H9 (cell line): ENCODE measurements at regions not wholly inside any gene's neighbourhood (a gene's known extent, or its start where the extent isn't known, plus 50 kb on each side); places are given as distances from the start of the nearest gene placed in this dataset.

Experiments
- DNase-seq: peaks from one replicate; pipeline ENCODE4 v3.0.0-alpha.2; 2017
- H2AFZ ChIP-seq: one replicate; pipeline ENCODE4 v1.6.1; 2013; ENCODE audit warnings: mild to moderate bottlenecking, low read length, control low read depth, moderate library complexity
- H2AK5ac ChIP-seq: 2 replicates; pipeline ENCODE4 v1.6.1; 2013; ENCODE audit warnings: low read length, control low read depth, mixed read lengths; ENCODE audit not compliant: insufficient read length
- H2BK120ac ChIP-seq: one replicate; pipeline ENCODE4 v1.6.1; 2013; ENCODE audit warnings: low read depth, mild to moderate bottlenecking, low read length, control low read depth, inconsistent platforms; ENCODE audit not compliant: poor library complexity, severe bottlenecking
- H2BK12ac ChIP-seq: 2 replicates; pipeline ENCODE4 v1.6.1; 2013; ENCODE audit warnings: low read length, control low read depth, mixed read lengths, low read depth; ENCODE audit not compliant: insufficient read length
- H2BK15ac ChIP-seq: 2 replicates; pipeline ENCODE4 v1.6.1; 2013; ENCODE audit warnings: low read depth, low read length, control low read depth
- H2BK20ac ChIP-seq: one replicate; pipeline ENCODE4 v1.6.1; 2013; ENCODE audit warnings: low read depth, mild to moderate bottlenecking, low read length, control low read depth, inconsistent platforms; ENCODE audit not compliant: poor library complexity, severe bottlenecking
- H2BK5ac ChIP-seq: 2 replicates; pipeline ENCODE4 v1.6.1; 2013; ENCODE audit warnings: low read length, control low read depth, mixed read lengths; ENCODE audit not compliant: insufficient read length
- H3K14ac ChIP-seq: 2 replicates; pipeline ENCODE4 v1.6.1; 2013; ENCODE audit warnings: low read length, control low read depth; ENCODE audit not compliant: insufficient read depth
- H3K18ac ChIP-seq: 2 replicates; pipeline ENCODE4 v1.6.1; 2013; ENCODE audit warnings: low read depth, mild to moderate bottlenecking, mixed read lengths, low read length, control low read depth; ENCODE audit not compliant: insufficient read length
- H3K23ac ChIP-seq: 2 replicates; pipeline ENCODE4 v1.6.1; 2013; ENCODE audit warnings: low read length, control low read depth, mixed read lengths, low read depth; ENCODE audit not compliant: insufficient read length
- H3K23me2 ChIP-seq: 2 replicates; pipeline ENCODE4 v1.6.1; 2013; ENCODE audit warnings: low read depth, mild to moderate bottlenecking, mixed read lengths, low read length, control low read depth; ENCODE audit not compliant: insufficient read length, poor library complexity, severe bottlenecking
- H3K27ac ChIP-seq: 2 replicates; pipeline ENCODE4 v1.5.1; 2013; ENCODE audit warnings: low read length, control low read depth, mixed read lengths, low read depth; ENCODE audit not compliant: insufficient read length
- H3K27me3 ChIP-seq: 2 replicates; pipeline ENCODE4 v1.6.1; 2013; ENCODE audit warnings: low read length, control low read depth, inconsistent platforms; ENCODE audit not compliant: insufficient read depth
- H3K4ac ChIP-seq: 2 replicates; pipeline ENCODE4 v1.6.1; 2013; ENCODE audit warnings: low read depth, mild to moderate bottlenecking, control low read depth, inconsistent platforms, low read length, moderate library complexity
- H3K4me1 ChIP-seq: 2 replicates; pipeline ENCODE4 v1.6.1; 2013; ENCODE audit warnings: low read length, control low read depth, inconsistent platforms; ENCODE audit not compliant: insufficient read depth
- H3K4me2 ChIP-seq: 2 replicates; pipeline ENCODE4 v1.6.1; 2013; ENCODE audit warnings: low read length, control low read depth, mixed read lengths; ENCODE audit not compliant: insufficient read length, insufficient read depth
- H3K56ac ChIP-seq: 2 replicates; pipeline ENCODE4 v1.6.1; 2013; ENCODE audit warnings: low read depth, mild to moderate bottlenecking, mixed read lengths, low read length, control low read depth; ENCODE audit not compliant: insufficient read length
- H3K79me1 ChIP-seq: 2 replicates; pipeline ENCODE4 v1.6.1; 2013; ENCODE audit warnings: low read depth, mild to moderate bottlenecking, moderate library complexity, low read length, control low read depth, inconsistent platforms; ENCODE audit not compliant: insufficient read depth, poor library complexity, severe bottlenecking
- H3K79me2 ChIP-seq: 2 replicates; pipeline ENCODE4 v1.6.1; 2013; ENCODE audit warnings: low read length, control low read depth, inconsistent platforms; ENCODE audit not compliant: insufficient read depth
- H3K9ac ChIP-seq: 2 replicates; pipeline ENCODE4 v1.6.1; 2013; ENCODE audit warnings: low read length, control low read depth, mixed read lengths; ENCODE audit not compliant: insufficient read length; ENCODE audit errors: extremely low read depth
- H3K9me3 ChIP-seq: one replicate; pipeline ENCODE4 v1.6.1; 2013; ENCODE audit warnings: low read depth, low read length, inconsistent platforms; ENCODE audit not compliant: control insufficient read depth
- H3T11ph ChIP-seq: one replicate; pipeline ENCODE4 v1.6.1; 2013; ENCODE audit warnings: mild to moderate bottlenecking, low read length, control low read depth, inconsistent platforms
- H4K20me1 ChIP-seq: one replicate; pipeline ENCODE4 v1.6.1; 2013; ENCODE audit not compliant: control insufficient read depth, insufficient read length, insufficient read depth
- H4K5ac ChIP-seq: 2 replicates; pipeline ENCODE4 v1.6.1; 2013; ENCODE audit warnings: low read depth, mild to moderate bottlenecking, mixed read lengths, low read length, control low read depth; ENCODE audit not compliant: insufficient read length
- H4K8ac ChIP-seq: replicated peaks from 2 replicates; pipeline ENCODE4 v1.6.1; 2013; ENCODE audit warnings: low read length, control low read depth, mixed read lengths, low read depth; ENCODE audit not compliant: insufficient read length
- H4K91ac ChIP-seq: 2 replicates; pipeline ENCODE4 v1.6.1; 2013; ENCODE audit warnings: low read depth, mild to moderate bottlenecking, moderate library complexity, mixed read lengths, low read length, control low read depth; ENCODE audit not compliant: insufficient read length
- H3K27ac Mint-ChIP-seq, 3 experiments: 2 replicates in 2 of 3; 3 replicates in 1 of 3; pipeline ENCODE4 v1.8.0; 2020 to 2021; ENCODE audit warnings: mixed read lengths in 3 of 3, mild to moderate bottlenecking in 1 of 3, moderate library complexity in 1 of 3
- H3K27me3 Mint-ChIP-seq: 2 replicates; pipeline ENCODE4 v1.8.0; 2021; ENCODE audit warnings: low read depth, mild to moderate bottlenecking, moderate library complexity, mixed read lengths
- H3K36me3 Mint-ChIP-seq, 3 experiments: 2 replicates in 2 of 3; 3 replicates in 1 of 3; pipeline ENCODE4 v1.8.0; 2020 to 2021; ENCODE audit warnings: low read depth in 3 of 3, mixed read lengths in 3 of 3; ENCODE audit not compliant: insufficient read depth in 1 of 3
- H3K4me1 Mint-ChIP-seq, 2 experiments: 2 replicates each; pipeline ENCODE4 v1.8.0; 2020; ENCODE audit warnings: mixed read lengths in 2 of 2
- H3K4me3 Mint-ChIP-seq, 2 experiments: 2 replicates in 1 of 2; 3 replicates in 1 of 2; pipeline ENCODE4 v1.8.0; 2020 to 2021; ENCODE audit warnings: mild to moderate bottlenecking in 2 of 2, mixed read lengths in 2 of 2, moderate library complexity in 1 of 2
- H3K9me3 Mint-ChIP-seq, 2 experiments: 2 replicates in 1 of 2; 3 replicates in 1 of 2; pipeline ENCODE4 v1.8.0; 2020; ENCODE audit warnings: mild to moderate bottlenecking in 2 of 2, mixed read lengths in 2 of 2, moderate library complexity in 1 of 2
- CTCF ChIP-seq: fragments of 200-600 bp; sonication (generic); conservative IDR thresholded peaks from 3 replicates; pipeline ENCODE4 v1.8.0; 2021; ENCODE audit warnings: antibody characterized with exemption, mild to moderate bottlenecking
- WGBS: extraction: QIAGEN DNeasy Blood & Tissue Kit; methylation state at CpG from one replicate; pipeline ENCODE4 v1.1.7; 2013; ENCODE audit warnings: missing lambda C conversion rate, low lambda C conversion rate, mixed read lengths; ENCODE audit not compliant: insufficient read length; ENCODE audit errors: extremely low coverage; 5-methylcytosine and 5-hydroxymethylcytosine counted together

GRCh38 chr4:17166954-17167353 lies 268.5 kb upstream of the LDB2 start:
- no peak for DNase-seq
- H3K27ac ChIP-seq: no peak overlapping the region
- no peak overlapping the region for H3K4me3 Mint-ChIP-seq
- peaks cover 0 to 13% of the 10 kb centered on the region in 2 experiments; a peak in 4 of 5 replicates for H3K9me3 Mint-ChIP-seq
- H2AFZ ChIP-seq: no peak overlapping the region
- no peak overlapping the region for H3K4me2 ChIP-seq
- no peak overlapping the region for H2BK12ac ChIP-seq
- H4K91ac ChIP-seq: no peak overlapping the region
- H2AK5ac ChIP-seq: no peak overlapping the region
- no peak overlapping the region for H2BK120ac ChIP-seq
- no peaks in the 10 kb centered on the region for H3K23me2 ChIP-seq
- H4K5ac ChIP-seq: no peak overlapping the region
- WGBS: no CpG with 5 or more reads among the region's 5 CpGs
- no peak overlapping the region for H4K8ac ChIP-seq
- H2BK5ac ChIP-seq: no peak overlapping the region
- H3K27me3 Mint-ChIP-seq: peaks cover 11% of the 10 kb centered on the region
- H3K4me1 ChIP-seq: no peaks in the 10 kb centered on the region
- H2BK20ac ChIP-seq: no peak overlapping the region
- no peaks in the 10 kb centered on the region; the same call in 1 of the 2 replicates for H3K79me2 ChIP-seq
- H3K4me1 Mint-ChIP-seq: peaks cover 21 to 25% of the 10 kb centered on the region in 2 experiments
- H3K36me3 Mint-ChIP-seq: peaks cover 0 to 19% (median 3%) of the 10 kb centered on the region in 3 experiments; a peak in 3 of 7 replicates
- no peak overlapping the region for H3T11ph ChIP-seq
- no peak overlapping the region for H3K18ac ChIP-seq
- H3K79me1 ChIP-seq: no peaks in the 10 kb centered on the region
- H3K4ac ChIP-seq: no peak overlapping the region
- H3K56ac ChIP-seq: no peak overlapping the region
- no peaks in the 10 kb centered on the region; the same call in 1 of the 2 replicates for H3K27me3 ChIP-seq
- no peak overlapping the region for H3K14ac ChIP-seq
- no peaks in the 10 kb centered on the region for H4K20me1 ChIP-seq
- no peaks in the 10 kb centered on the region for H3K9me3 ChIP-seq
- no peak overlapping the region for H2BK15ac ChIP-seq
- no peak overlapping the region for H3K9ac ChIP-seq
- H3K23ac ChIP-seq: no peak overlapping the region
- no peak overlapping the region for H3K27ac Mint-ChIP-seq
- TF ChIP-seq CTCF: no peak
